ENCODE measurements at regions not wholly inside any gene's neighbourhood (a gene's known extent, or its start where the extent isn't known, plus 50 kb on each side); places are given as distances from the start of the nearest gene placed in this dataset.

- TF ChIP-seq CTCF (IDR thresholded peaks at IDR 0.05; ENCODE audit: extremely low read depth, low read depth, low read length), result no peak
- H3K4me3 ChIP-seq (ENCODE audit: insufficient read depth, low read length), result no peak overlapping the region
- no peaks in the 10 kb centered on the region for H3K36me3 ChIP-seq (ENCODE audit: insufficient read depth, low read length)
- H4K20me1 ChIP-seq (ENCODE audit: insufficient read depth, low read length), result no peaks in the 10 kb centered on the region
- H3K4me2 ChIP-seq (ENCODE audit: insufficient read depth, low read length), result no peak overlapping the region
- H2AFZ ChIP-seq (ENCODE audit: low read length), result no peak overlapping the region
- H3K79me2 ChIP-seq (ENCODE audit: insufficient read depth, low read length), result no peaks in the 10 kb centered on the region
- H3K27ac ChIP-seq (ENCODE audit: low read depth, low read length), result no peak overlapping the region
- H3K4me1 ChIP-seq (ENCODE audit: insufficient read depth, low read length), result no peaks in the 10 kb centered on the region
- no peaks in the 10 kb centered on the region for H3K9me3 ChIP-seq (ENCODE audit: low read depth, low read length)
- no peak for DNase-seq (ENCODE audit: insufficient read length, low spot score, missing footprints)
- H3K27me3 ChIP-seq (ENCODE audit: insufficient read depth, low read length), result no peaks in the 10 kb centered on the region
These were observed 222.2 kb upstream of the GADL1 start for GRCh38 chr3:31116651-31117050.

DNA sequence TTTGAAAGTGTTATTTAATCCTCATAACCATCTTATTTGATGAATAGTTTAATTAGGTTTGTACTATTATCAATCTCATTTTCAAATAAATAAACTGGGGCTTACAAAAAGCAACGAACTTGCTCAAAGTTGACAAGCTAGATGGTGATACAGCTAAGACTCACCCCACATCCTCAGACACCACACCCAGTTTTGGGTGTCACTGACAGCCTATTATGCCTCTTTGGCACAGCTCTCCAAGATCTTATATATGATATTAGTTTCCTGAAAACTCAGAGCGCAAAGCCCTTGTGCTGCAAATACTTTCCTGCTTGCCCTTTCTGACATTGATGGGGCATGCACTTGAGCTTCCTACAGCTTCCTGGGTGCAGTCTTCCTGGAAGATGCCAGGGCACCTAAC, 223.4 kb upstream of the GADL1 start:
- Histone ChIP-seq H3K36me3 (ENCODE audit: insufficient read depth, low read length) (no peaks in the 10 kb centered on the region), H3K27me3 (ENCODE audit: insufficient read depth, low read length) (no peaks in the 10 kb centered on the region), H4K20me1 (ENCODE audit: insufficient read depth, low read length) (no peaks in the 10 kb centered on the region), H3K4me2 (ENCODE audit: insufficient read depth, low read length) (no peak overlapping the region), H2AFZ (ENCODE audit: low read length) (no peak overlapping the region), H3K79me2 (ENCODE audit: insufficient read depth, low read length) (no peaks in the 10 kb centered on the region), H3K9me3 (ENCODE audit: low read depth, low read length) (no peaks in the 10 kb centered on the region), H3K27ac (ENCODE audit: low read depth, low read length) (no peak overlapping the region), H3K4me1 (ENCODE audit: insufficient read depth, low read length) (no peaks in the 10 kb centered on the region), H3K4me3 (ENCODE audit: insufficient read depth, low read length) (no peak overlapping the region)
- TF ChIP-seq CTCF (IDR thresholded peaks at IDR 0.05; ENCODE audit: extremely low read depth, low read depth, low read length), result no peak
- no peak for DNase-seq (ENCODE audit: insufficient read length, low spot score, missing footprints)

DNA sequence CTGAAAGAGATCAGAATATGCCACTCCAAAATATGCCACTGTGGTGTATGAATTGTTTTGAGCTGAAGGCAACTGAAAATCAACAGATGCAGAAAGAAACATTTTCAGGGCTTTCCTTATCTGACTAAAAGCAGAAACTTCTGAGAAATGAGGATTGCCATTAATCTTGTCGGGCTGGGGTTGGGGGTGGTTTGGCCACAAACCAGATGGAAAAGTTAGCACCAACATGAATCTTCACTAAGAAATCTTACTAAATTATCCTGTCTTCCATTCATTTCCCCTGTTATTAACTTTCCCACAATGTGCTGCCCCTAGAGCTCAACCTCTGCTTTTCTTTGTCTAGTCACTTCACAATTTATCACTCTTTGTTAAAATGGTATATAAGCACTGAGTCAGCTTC, 229.9 kb upstream of the GADL1 start:
- Histone ChIP-seq H3K4me2 (ENCODE audit: insufficient read depth, low read length) (no peak overlapping the region), H3K4me3 (ENCODE audit: insufficient read depth, low read length) (no peak overlapping the region), H2AFZ (ENCODE audit: low read length) (no peak overlapping the region), H4K20me1 (ENCODE audit: insufficient read depth, low read length) (no peaks in the 10 kb centered on the region), H3K36me3 (ENCODE audit: insufficient read depth, low read length) (no peaks in the 10 kb centered on the region), H3K27ac (ENCODE audit: low read depth, low read length) (no peak overlapping the region), H3K79me2 (ENCODE audit: insufficient read depth, low read length) (no peaks in the 10 kb centered on the region), H3K9me3 (ENCODE audit: low read depth, low read length) (no peaks in the 10 kb centered on the region), H3K4me1 (ENCODE audit: insufficient read depth, low read length) (no peaks in the 10 kb centered on the region), H3K27me3 (ENCODE audit: insufficient read depth, low read length) (no peaks in the 10 kb centered on the region)
- no peak for TF ChIP-seq CTCF (IDR thresholded peaks at IDR 0.05; ENCODE audit: extremely low read depth, low read depth, low read length)
- DNase-seq (ENCODE audit: insufficient read length, low spot score, missing footprints), result no peak

- Histone ChIP-seq H3K27ac (ENCODE audit: low read depth, low read length) (no peak overlapping the region), H3K36me3 (ENCODE audit: insufficient read depth, low read length) (no peaks in the 10 kb centered on the region), H3K4me1 (ENCODE audit: insufficient read depth, low read length) (no peaks in the 10 kb centered on the region), H3K79me2 (ENCODE audit: insufficient read depth, low read length) (no peaks in the 10 kb centered on the region), H3K9me3 (ENCODE audit: low read depth, low read length) (no peaks in the 10 kb centered on the region), H3K4me3 (ENCODE audit: insufficient read depth, low read length) (no peak overlapping the region), H4K20me1 (ENCODE audit: insufficient read depth, low read length) (no peaks in the 10 kb centered on the region), H3K27me3 (ENCODE audit: insufficient read depth, low read length) (no peaks in the 10 kb centered on the region), H2AFZ (ENCODE audit: low read length) (no peak overlapping the region), H3K4me2 (ENCODE audit: insufficient read depth, low read length) (no peak overlapping the region)
- TF ChIP-seq CTCF (IDR thresholded peaks at IDR 0.05; ENCODE audit: extremely low read depth, low read depth, low read length), result no peak
- DNase-seq (ENCODE audit: insufficient read length, low spot score, missing footprints), result no peak
These were observed 231.1 kb upstream of the GADL1 start for GRCh38 chr3:31125413-31126020.
